IPS DF 4.7 (cell line): ENCODE measurements at regions not wholly inside any gene's neighbourhood (a gene's known extent, or its start where the extent isn't known, plus 50 kb on each side); places are given as distances from the start of the nearest gene placed in this dataset.
"Not testable (repeated sequence)": the region's sequence is repeated elsewhere in the genome, so short reads cannot be mapped to it uniquely, and the experiment has no call there.

Source experiments
- DNase-seq: peaks from one replicate; pipeline ENCODE4 v3.0.0-alpha.2; 2013; ENCODE audit warnings: low spot score; ENCODE audit errors: extremely low read depth

GRCh38 chr2:144901386-144901785, 381.5 kb upstream of the ZEB2 start:
- not testable (repeated sequence) for DNase-seq

- DNase-seq = no peak
These were observed 376.4 kb upstream of the ZEB2 start for GRCh38 chr2:144896341-144896740.

- DNase-seq = peak; percentile 38
These were observed 375.0 kb upstream of the ZEB2 start for GRCh38 chr2:144894612-144895599.

GRCh38 chr2:144893464-144893863, 373.5 kb upstream of the ZEB2 start:
- DNase-seq = no peak

- DNase-seq = no peak
These were observed 370.9 kb upstream of the ZEB2 start for GRCh38 chr2:144890828-144891227.

- DNase-seq = no peak
These were observed 369.4 kb upstream of the ZEB2 start for GRCh38 chr2:144889348-144889747.

- no peak for DNase-seq
These were observed 366.9 kb upstream of the ZEB2 start for GRCh38 chr2:144886862-144887261.

GRCh38 chr2:144877893-144878292, 358.0 kb upstream of the ZEB2 start:
- DNase-seq = no peak

- DNase-seq = no peak
These were observed 356.1 kb upstream of the ZEB2 start for GRCh38 chr2:144876013-144876412.

- no peak for DNase-seq
These were observed 355.5 kb upstream of the ZEB2 start for GRCh38 chr2:144875290-144875969.

- DNase-seq = no peak
These were observed 345.8 kb upstream of the ZEB2 start for GRCh38 chr2:144865670-144866069.

GRCh38 chr2:144859716-144860115, 339.8 kb upstream of the ZEB2 start:
- no peak for DNase-seq

GRCh38 chr2:144858211-144858610, 338.3 kb upstream of the ZEB2 start:
- no peak for DNase-seq

GRCh38 chr2:144854596-144854995, 334.7 kb upstream of the ZEB2 start:
- no peak for DNase-seq

GRCh38 chr2:144849612-144850011, 329.7 kb upstream of the ZEB2 start:
- DNase-seq = no peak

GRCh38 chr2:144848423-144848822, 328.5 kb upstream of the ZEB2 start:
- DNase-seq = no peak

- DNase-seq = no peak
These were observed 327.6 kb upstream of the ZEB2 start for GRCh38 chr2:144847347-144848080.

GRCh38 chr2:144836635-144837350, 316.9 kb upstream of the ZEB2 start:
- DNase-seq = no peak

- no peak for DNase-seq
These were observed 315.9 kb upstream of the ZEB2 start for GRCh38 chr2:144835634-144836350.

GRCh38 chr2:144834998-144835633, 315.2 kb upstream of the ZEB2 start:
- no peak for DNase-seq
